ENCODE measurements at regions not wholly inside any gene's neighbourhood (a gene's known extent, or its start where the extent isn't known, plus 50 kb on each side); places are given as distances from the start of the nearest gene placed in this dataset.
A peak's percentile ranks its signal among the peaks of the same experiment; 100 is the strongest.
"Not testable (repeated sequence)": the region's sequence is repeated elsewhere in the genome, so short reads cannot be mapped to it uniquely, and the experiment has no call there.

GRCh38 chr3:158882445-158882844 is 80.6 kb downstream of the MFSD1 start:
- DNase-seq = no peak

- no peak for DNase-seq
Measured at GRCh38 chr3:158896729-158897128, 94.9 kb downstream of the MFSD1 start.

DNA sequence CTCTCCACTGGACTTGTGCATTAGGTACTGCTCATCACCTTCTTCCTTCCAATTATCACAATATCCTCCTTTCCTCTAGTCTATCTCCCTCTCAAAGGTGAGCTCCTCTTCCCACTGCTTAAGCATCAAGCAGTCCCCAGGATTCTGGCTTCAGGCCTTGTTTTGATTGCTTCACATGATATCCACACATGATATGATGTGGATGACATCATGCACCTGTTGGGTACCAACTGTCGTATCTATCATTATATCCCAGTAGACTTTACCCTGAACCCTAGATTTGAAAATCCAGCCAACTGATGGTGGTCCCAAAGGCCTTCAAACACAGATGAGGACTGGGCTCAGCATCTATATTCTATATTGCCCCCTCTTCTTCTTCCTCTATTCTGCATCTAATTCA is 104.9 kb downstream of the MFSD1 start:
- DNase-seq = no peak

DNA sequence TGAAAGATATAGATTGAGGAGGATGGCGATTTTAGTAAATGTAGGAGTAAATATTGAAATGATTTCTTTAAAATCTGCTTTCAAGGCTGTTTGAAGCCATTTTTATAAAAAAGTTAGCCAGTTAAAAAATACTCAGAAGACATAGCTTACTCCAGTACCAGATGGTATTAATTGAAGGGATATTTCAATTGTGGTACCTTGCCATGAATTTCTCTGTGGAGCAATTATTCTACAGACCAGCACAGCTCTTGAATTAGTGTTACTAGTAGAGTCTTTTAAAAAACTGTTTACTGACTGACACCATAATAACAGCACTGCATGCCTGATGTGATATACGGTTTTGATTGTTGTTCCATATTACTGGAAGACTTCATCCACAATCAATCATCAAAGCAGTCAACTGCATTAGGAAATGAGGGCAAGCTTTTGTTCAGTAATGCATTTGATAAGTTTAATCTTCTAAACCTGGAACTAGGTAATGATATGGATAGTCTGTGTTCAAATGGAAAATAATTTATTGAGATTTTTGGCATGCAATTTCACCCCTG is 106.4 kb downstream of the MFSD1 start:
- DNase-seq = no peak

- no peak for DNase-seq
Measured at GRCh38 chr3:158909870-158910269, 108.0 kb downstream of the MFSD1 start.

- no peak for DNase-seq
Measured at GRCh38 chr3:158911586-158911985, 109.7 kb downstream of the MFSD1 start.

DNA sequence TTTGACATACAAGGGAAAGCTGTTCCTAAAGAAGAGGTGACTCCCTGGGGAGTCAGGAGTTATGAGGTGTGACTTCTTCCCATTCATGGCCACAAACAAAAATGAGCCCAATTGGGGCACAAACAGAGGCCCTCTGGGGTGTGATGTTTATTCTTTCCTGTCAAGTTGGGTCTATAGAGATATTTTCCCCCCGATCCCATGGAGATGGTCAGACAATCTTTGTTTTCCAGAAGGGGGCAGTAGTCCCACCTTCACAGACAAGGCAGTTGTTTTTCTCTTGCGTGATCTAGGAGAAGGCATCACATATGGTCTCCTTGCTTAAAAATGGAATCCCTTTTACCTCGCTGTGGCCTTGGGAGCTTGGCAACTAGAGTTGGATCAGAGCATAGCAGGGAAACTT is 110.3 kb downstream of the MFSD1 start:
- DNase-seq = no peak

- DNase-seq = no peak
Measured at GRCh38 chr3:158912621-158913020, 110.8 kb downstream of the MFSD1 start.

- no peak for DNase-seq
Measured at GRCh38 chr3:158916111-158916510, 114.3 kb downstream of the MFSD1 start.

DNA sequence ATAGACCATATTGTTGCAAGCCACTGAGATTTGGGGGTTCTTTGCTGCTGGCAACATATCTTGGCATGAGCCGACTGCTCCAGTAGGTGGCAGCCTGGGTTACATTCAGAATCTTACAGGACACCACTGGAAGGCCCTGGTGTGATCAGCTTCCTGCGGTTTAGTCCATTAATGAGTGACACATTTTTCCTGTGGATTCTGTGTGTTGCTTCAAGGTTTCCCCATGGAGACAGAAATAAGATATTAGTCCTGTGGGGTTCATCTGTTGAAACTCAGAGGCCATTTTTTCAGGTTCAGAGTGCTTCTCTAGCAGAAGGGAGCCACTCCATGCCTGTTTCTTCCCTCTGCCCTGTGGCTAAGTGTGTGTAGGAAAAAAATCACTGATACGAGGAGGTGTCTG is 116.2 kb downstream of the MFSD1 start:
- DNase-seq = peak in 34 of 56 donors; percentile 0 to 49 (median 7)

DNA sequence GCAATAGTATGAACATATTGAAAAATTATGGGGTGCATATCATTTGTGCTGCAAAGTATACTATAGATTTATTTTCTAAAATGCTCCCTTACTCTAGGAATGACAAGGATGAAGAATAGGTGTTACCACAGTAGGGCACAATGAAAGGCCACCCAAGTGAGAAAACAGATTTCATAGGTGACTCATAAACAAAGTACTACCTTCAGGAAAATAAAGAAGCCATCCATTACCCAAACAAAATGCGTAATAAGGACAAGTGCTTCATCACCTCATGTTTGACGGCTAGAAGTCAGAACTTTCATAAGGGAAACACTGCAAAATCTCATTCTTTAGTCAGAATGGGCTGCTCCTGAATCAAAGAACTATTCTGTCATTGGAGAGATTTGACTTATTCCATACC is 116.6 kb downstream of the MFSD1 start:
- no peak for DNase-seq

DNA sequence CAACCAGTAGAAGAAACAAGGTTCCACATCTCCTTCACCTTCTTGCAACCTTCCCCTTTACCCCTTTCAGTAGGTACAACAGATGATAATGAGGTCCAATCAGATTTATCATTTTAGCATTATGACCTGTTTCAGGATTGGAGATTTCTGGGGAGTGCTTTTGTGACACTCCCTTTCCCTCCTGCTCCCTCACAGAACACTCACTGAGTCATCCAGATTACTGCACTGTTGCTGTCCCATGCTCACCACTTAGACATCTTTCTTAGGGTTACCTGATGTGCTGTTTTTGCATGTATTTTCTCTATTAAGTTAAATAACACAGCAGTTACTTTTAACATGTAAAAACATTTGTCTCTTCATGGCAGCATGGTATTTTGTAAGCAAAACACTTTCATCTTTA is 118.5 kb downstream of the MFSD1 start:
- DNase-seq = no peak

GRCh38 chr3:158925021-158925420 is 123.2 kb downstream of the MFSD1 start:
- no peak for DNase-seq

GRCh38 chr3:158925828-158926494 is 124.1 kb downstream of the MFSD1 start:
- no peak for DNase-seq

DNA sequence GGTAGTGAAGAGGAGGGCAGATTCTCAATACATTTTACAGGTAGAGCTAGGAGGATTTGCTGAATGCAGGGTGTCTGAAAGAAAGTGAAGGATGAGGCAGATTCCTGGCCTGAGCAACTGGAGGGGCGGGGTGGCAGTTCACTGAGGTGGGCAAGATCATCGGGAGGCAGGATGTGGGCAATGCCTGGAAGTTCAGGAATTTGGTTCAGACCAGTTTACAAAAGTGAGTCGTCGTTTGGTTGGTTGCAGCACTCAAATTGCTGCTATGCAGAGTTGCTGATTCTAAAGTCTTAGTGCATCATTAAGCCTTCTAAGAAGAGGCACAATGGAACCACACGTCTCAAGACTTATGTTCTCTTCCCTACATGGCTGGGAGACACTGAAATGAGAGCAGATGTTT is 134.0 kb downstream of the MFSD1 start:
- no peak for DNase-seq

DNA sequence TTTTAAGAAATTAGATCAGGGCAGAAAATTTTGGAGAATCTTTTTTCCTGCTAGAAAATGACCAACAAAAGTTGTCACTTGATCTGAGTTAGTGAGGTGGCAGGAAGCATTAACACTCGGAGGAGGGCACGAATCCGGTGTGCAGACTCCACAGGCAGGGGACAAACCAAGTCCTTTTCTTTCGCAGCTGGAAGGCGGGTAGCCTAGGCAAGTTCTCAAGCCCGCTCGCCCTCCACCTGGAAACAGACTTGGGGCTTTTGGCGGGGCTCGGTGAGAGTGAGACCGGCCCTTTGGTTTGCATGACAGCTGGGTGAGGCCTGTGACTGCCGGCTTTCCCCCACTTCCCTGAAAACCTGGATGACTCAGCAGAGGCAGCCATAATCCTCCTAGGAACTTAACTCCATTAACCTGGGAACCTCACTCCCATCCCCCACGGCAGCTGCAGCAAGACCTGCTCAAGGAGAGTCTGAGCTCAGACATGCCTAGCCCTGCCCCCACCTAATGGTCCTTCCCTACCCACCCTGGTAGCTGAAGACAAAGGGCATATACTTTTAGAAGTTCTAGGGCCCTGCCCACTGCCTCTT is 134.8 kb downstream of the MFSD1 start:
- no peak for DNase-seq

DNA sequence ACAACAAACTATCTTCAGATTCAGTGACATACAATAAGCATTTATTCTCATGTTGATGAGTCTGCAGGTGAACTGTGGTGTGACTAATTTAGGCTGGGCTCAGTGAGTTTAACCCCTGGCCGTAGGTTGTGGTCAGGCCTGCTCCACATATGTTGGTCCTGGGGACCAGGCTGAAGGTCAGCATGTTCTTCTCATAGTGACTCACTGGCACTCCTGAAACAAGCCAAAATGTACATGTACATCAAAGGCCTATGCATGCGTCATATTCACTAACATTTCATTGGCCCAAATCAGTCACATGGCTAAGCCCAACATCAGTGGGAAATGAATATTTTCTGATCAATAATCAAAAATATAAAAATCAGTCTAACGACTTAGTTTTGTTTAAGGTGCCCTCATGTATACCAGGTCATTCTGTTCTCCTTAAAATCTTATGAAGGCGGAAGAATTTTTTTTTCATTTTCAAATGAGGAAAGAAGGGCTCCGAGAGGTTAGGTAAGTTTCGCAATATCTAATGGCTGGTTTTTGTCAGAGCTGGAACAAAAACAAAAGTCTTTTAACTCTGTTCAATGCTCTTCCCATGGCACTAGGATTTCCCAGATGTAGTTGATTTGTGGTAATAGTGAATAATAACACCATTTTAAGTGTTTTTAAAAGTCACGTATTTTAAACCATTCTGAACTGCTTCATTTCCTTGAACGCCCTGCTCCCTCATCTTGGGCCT is 148.5 kb downstream of the MFSD1 start:
- no peak for DNase-seq

- DNase-seq = no peak
Measured at GRCh38 chr3:158953131-158953530, 151.3 kb downstream of the MFSD1 start.

DNA sequence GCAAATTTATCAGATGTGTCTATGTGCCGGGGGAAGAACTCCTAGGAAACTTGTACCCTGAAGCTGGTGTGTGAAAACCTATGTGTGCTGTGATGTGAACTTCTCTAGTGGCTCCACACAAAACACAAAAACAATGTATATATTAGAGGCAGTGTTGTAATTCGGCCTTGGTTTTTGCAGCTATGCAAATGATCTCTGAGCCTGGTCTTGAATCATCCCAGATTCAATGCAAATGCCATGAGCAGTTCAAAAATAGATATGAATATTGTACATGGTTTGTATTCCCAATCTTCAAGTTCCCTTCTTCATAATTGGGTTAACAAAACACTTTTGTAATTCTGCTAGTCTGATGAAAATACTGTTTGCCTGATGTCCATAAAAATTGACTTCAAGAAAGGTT is 152.6 kb downstream of the MFSD1 start:
- DNase-seq = no peak

DNA sequence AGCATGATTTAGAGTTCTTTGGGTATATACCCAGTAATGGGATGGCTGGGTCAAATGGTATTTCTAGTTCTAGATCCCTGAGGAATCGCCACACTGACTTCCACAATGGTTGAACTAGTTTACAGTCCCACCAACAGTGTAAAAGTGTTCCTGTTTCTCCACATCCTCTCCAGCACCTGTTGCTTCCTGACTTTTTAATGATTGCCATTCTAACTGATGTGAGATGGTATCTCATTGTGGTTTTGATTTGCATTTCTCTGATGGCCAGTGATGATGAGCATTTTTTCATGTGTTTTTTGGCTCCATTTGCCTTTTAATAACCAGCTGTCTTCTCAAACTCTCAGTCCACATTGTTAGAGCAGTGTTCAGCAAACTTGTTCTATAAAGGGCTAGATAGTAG is 155.9 kb downstream of the MFSD1 start:
- DNase-seq = not testable (repeated sequence)

- no peak for DNase-seq
Measured at GRCh38 chr3:158958873-158959272, 157.0 kb downstream of the MFSD1 start.

DNA sequence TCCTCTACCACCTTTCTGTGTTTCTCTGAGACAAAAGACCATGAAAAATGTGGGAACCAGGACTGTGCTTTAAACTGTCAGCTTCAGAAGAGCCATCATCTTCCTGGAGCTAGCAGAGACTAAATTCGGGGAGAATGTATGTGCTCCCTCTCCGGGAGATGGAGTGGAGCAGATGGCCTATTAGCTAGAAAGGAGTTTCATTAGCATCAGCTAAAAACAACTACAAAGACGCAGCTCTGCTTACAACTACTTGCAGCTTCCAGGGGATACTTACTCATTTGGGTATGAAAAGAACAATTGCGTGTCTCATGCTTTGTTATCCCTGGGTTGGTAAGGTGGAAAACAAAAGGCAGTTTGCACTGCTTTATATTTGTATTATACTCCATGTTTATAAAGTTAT is 159.6 kb downstream of the MFSD1 start:
- no peak for DNase-seq

DNA sequence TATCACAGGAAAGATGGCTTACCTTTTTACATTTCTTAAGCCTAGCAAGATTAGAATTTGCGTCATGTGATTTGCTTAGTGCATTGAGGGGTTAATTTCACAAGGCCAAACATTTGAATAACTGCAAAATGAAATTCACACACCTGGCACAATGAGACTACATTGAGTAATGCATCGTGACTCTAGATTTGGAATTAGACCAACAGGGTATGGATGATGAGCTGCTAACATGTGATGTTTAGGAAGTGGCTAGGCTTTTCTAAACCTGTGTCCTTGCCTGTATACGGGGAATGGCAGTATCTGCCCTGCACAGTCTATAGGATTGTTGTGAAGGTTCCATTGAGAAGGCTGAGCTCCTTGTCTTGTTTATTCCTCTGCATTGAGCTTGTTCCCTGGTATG is 160.1 kb downstream of the MFSD1 start:
- no peak for DNase-seq
